ENCODE measurements at regions not wholly inside any gene's neighbourhood (a gene's known extent, or its start where the extent isn't known, plus 50 kb on each side); places are given as distances from the start of the nearest gene placed in this dataset.

- no peak for TF ChIP-seq TAF1 (IDR thresholded peaks at IDR 0.05; ENCODE audit: low read depth)
These were observed 591.4 kb downstream of the RNF144B start for GRCh38 chr6:18978337-18979128.

GRCh38 chr6:18985061-18985460, 597.9 kb downstream of the RNF144B start:
- no peak for TF ChIP-seq REST (IDR thresholded peaks at IDR 0.05; ENCODE audit: low read depth)
- no peak for TF ChIP-seq EP300 (IDR thresholded peaks at IDR 0.05; ENCODE audit: borderline replicate concordance)
- TF ChIP-seq TAF1 (IDR thresholded peaks at IDR 0.05; ENCODE audit: low read depth): no peak
- TF ChIP-seq TCF12 (IDR thresholded peaks at IDR 0.05; ENCODE audit: low read depth): no peak
- TF ChIP-seq YY1 (IDR thresholded peaks at IDR 0.05; ENCODE audit: low read depth): no peak
- TF ChIP-seq RAD21 (IDR thresholded peaks at IDR 0.05; ENCODE audit: low read depth): no peak
- TF ChIP-seq FOXM1 (IDR thresholded peaks at IDR 0.05; ENCODE audit: borderline replicate concordance, low read depth): no peak
- TF ChIP-seq CREB1 (IDR thresholded peaks at IDR 0.05; ENCODE audit: low read depth): no peak
- TF ChIP-seq MAX (IDR thresholded peaks at IDR 0.05): no peak
- TF ChIP-seq TEAD4 (IDR thresholded peaks at IDR 0.05): no peak
- TF ChIP-seq NFIC (IDR thresholded peaks at IDR 0.05): no peak
- no peak for TF ChIP-seq ZBTB7A (IDR thresholded peaks at IDR 0.05; ENCODE audit: low read depth)
- TF ChIP-seq USF1 (IDR thresholded peaks at IDR 0.05): no peak
- TF ChIP-seq EGR1 (IDR thresholded peaks at IDR 0.05): no peak
- TF ChIP-seq CEBPB (IDR thresholded peaks at IDR 0.05): no peak

DNA sequence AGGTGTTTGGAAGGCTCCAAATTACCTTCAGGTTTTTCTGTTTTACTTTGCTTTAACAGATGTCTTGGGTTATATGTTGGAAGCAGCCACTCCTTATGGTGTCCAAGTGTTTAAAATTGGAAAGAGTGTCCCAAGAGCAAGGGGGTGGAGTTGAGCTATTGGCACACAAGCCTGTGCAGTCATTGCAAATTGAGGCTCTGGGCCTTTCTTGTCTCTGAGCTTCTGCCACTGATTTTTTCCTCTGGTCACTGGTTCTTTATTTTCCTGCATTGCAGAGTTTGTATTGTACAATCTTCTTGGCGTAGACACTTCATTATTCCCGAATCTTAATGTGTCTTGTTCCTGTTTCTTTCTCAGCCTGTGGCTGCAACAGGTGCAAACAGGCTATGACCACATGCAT, 598.8 kb downstream of the RNF144B start:
- TF ChIP-seq TCF12 (IDR thresholded peaks at IDR 0.05; ENCODE audit: low read depth): no peak
- no peak for TF ChIP-seq REST (IDR thresholded peaks at IDR 0.05; ENCODE audit: low read depth)
- no peak for TF ChIP-seq USF1 (IDR thresholded peaks at IDR 0.05)

GRCh38 chr6:18988636-18989035, 601.5 kb downstream of the RNF144B start:
- TF ChIP-seq USF1 (IDR thresholded peaks at IDR 0.05): no peak
- TF ChIP-seq YY1 (IDR thresholded peaks at IDR 0.05; ENCODE audit: low read depth): no peak
- no peak for TF ChIP-seq TAF1 (IDR thresholded peaks at IDR 0.05; ENCODE audit: low read depth)
- no peak for TF ChIP-seq CEBPB (IDR thresholded peaks at IDR 0.05)
- no peak for TF ChIP-seq FOXM1 (IDR thresholded peaks at IDR 0.05; ENCODE audit: borderline replicate concordance, low read depth)
- no peak for TF ChIP-seq ZBTB7A (IDR thresholded peaks at IDR 0.05; ENCODE audit: low read depth)
- TF ChIP-seq TCF12 (IDR thresholded peaks at IDR 0.05; ENCODE audit: low read depth): no peak
- no peak for TF ChIP-seq MAX (IDR thresholded peaks at IDR 0.05)
- TF ChIP-seq REST (IDR thresholded peaks at IDR 0.05; ENCODE audit: low read depth): no peak
